ENCODE measurements at regions not wholly inside any gene's neighbourhood (a gene's known extent, or its start where the extent isn't known, plus 50 kb on each side); places are given as distances from the start of the nearest gene placed in this dataset.

GRCh38 chr5:13045897-13046551 is 898.5 kb downstream of the DNAH5 start:
- no peak for TF ChIP-seq CTCF (IDR thresholded peaks at IDR 0.05)
- TF ChIP-seq POLR2A (IDR thresholded peaks at IDR 0.05) = no peak

All from Peyer's patch (tissue), 4 donors.